MCF 10A (cell line): ENCODE measurements at regions not wholly inside any gene's neighbourhood (a gene's known extent, or its start where the extent isn't known, plus 50 kb on each side); places are given as distances from the start of the nearest gene placed in this dataset.

ENCODE experiments used
- BruUV-seq: library from RNA; stranded (reverse); fragments of 400-500 nt; replicated peaks from 2 replicates; lab custom pipeline; 2021; lab: Mats Ljungman, UMichigan
- CTCF ChIA-PET: fragments of 300-600 bp; sonication (Branson Sonifier 250); formaldehyde crosslinking; extraction: SDS; loops from one replicate; lab custom pipeline; 2021; ENCODE audit warnings: antibody characterized with exemption, inconsistent platforms; lab: Yijun Ruan, JAX
- POLR2A ChIA-PET: fragments of 300-600, 350-650 bp; sonication (Branson Sonifier 250); formaldehyde crosslinking; extraction: SDS; loops from one replicate; lab custom pipeline; 2020; ENCODE audit warnings: antibody characterized with exemption, inconsistent platforms; lab: Yijun Ruan, JAX
- DNase-seq: peaks from one replicate; pipeline ENCODE4 v3.0.0-alpha.2; 2018; ENCODE audit not compliant: unreplicated experiment
- H3K27ac Mint-ChIP-seq: one replicate; pipeline ENCODE4 v1.8.0; 2022; ENCODE audit warnings: mild to moderate bottlenecking, low read depth, mixed read lengths; ENCODE audit not compliant: unreplicated experiment
- H3K27me3 Mint-ChIP-seq: one replicate; pipeline ENCODE4 v1.8.0; 2022; ENCODE audit warnings: mixed read lengths; ENCODE audit not compliant: insufficient read depth, unreplicated experiment
- H3K36me3 Mint-ChIP-seq: one replicate; pipeline ENCODE4 v1.8.0; 2022; ENCODE audit warnings: mild to moderate bottlenecking, moderate library complexity, mixed read lengths; ENCODE audit not compliant: insufficient read depth, unreplicated experiment
- H3K4me1 Mint-ChIP-seq: one replicate; pipeline ENCODE4 v1.8.0; 2022; ENCODE audit warnings: mixed read lengths; ENCODE audit not compliant: insufficient read depth, unreplicated experiment
- H3K4me3 Mint-ChIP-seq: one replicate; pipeline ENCODE4 v1.8.0; 2022; ENCODE audit warnings: mild to moderate bottlenecking, moderate library complexity, mixed read lengths; ENCODE audit not compliant: unreplicated experiment
- H3K9me3 Mint-ChIP-seq: one replicate; pipeline ENCODE4 v1.8.0; 2022; ENCODE audit warnings: mixed read lengths; ENCODE audit not compliant: unreplicated experiment
- CTCF ChIP-seq: fragments of 200-600 bp; IDR thresholded peaks from one replicate; pipeline ENCODE4 v1.8.0; 2022; ENCODE audit warnings: antibody characterized with exemption, mild to moderate bottlenecking; ENCODE audit not compliant: unreplicated experiment
- intact Hi-C: fragments of 100-400 bp; cut with micrococcal nuclease; formaldehyde crosslinking; loops from 2 replicates; pipeline ENCODE4 v1.14.1; 2022

GRCh38 chr7:25985196-25985595, 166.8 kb upstream of the NFE2L3 start:
- no peaks in the 10 kb centered on the region for H3K9me3 Mint-ChIP-seq

GRCh38 chr7:25988640-25989039, 163.4 kb upstream of the NFE2L3 start:
- DNase-seq: no peak
- ChIA-PET POLR2A (interaction anchor here (1.3 kb wide), 1 partner anchor 16 kb away, joined by 3 read pairs; no protein-coding TSS in a partner anchor), CTCF (interaction anchor here (0.6 to 1.1 kb wide), 3 partner anchors 14 to 72 kb away, joined by 3 read pairs; no protein-coding TSS in a partner anchor)
- H3K4me1 Mint-ChIP-seq: no peaks in the 10 kb centered on the region
- peaks cover 16% of the 10 kb centered on the region for H3K27me3 Mint-ChIP-seq
- no peaks in the 10 kb centered on the region for H3K36me3 Mint-ChIP-seq
- no TSS peak for BruUV-seq
- H3K4me3 Mint-ChIP-seq: no peak overlapping the region
- intact Hi-C loops: no loop called here
- TF ChIP-seq CTCF: no peak
- no peaks in the 10 kb centered on the region for H3K9me3 Mint-ChIP-seq
- no peak overlapping the region for H3K27ac Mint-ChIP-seq

More at GRCh38 chr7:25985196-25985595, 166.8 kb upstream of the NFE2L3 start:
- CTCF ChIA-PET: no interaction called here
- no peak overlapping the region for H3K27ac Mint-ChIP-seq
- intact Hi-C loops: no loop called here
- BruUV-seq: no TSS peak
- H3K4me1 Mint-ChIP-seq: no peaks in the 10 kb centered on the region
- no peak for TF ChIP-seq CTCF
- POLR2A ChIA-PET: no interaction called here
- no peak overlapping the region for H3K4me3 Mint-ChIP-seq
- H3K27me3 Mint-ChIP-seq: peaks cover 16% of the 10 kb centered on the region
- no peak for DNase-seq
- no peaks in the 10 kb centered on the region for H3K36me3 Mint-ChIP-seq

DNA sequence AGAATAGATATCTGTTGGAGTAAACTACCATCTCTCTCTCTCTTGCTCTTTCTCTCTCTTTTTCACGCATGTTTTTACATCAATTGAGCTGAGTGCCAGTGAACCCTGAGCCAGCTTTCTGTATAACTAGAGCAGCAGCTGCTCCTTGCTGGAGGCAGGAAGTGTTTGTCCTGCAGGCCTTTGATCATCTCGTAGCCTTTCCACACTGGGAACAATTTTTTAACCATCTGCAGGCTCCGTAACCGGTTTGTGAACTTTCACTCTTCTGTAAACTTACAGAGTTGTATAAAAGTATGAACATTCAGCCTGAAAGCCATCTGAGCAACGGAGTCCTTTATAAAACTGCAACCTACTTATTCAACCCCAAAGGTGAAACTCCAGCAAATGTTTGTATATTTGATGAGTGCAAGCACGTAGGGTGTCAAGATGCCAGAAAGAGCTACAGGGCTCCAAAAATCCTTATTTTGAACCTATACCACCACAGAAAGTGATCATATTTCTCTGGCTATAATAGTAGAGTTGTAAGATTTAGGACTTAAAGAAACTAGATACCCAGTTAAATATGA, 162.8 kb upstream of the NFE2L3 start:
- no peak for DNase-seq
- H3K27me3 Mint-ChIP-seq: peaks cover 16% of the 10 kb centered on the region
- H3K4me3 Mint-ChIP-seq: no peak overlapping the region
- ChIA-PET POLR2A (no interaction called here), CTCF (interaction anchor here (0.6 to 1.1 kb wide), 3 partner anchors 14 to 72 kb away, joined by 3 read pairs; no protein-coding TSS in a partner anchor)
- no peaks in the 10 kb centered on the region for H3K36me3 Mint-ChIP-seq
- TF ChIP-seq CTCF: no peak
- H3K9me3 Mint-ChIP-seq: no peaks in the 10 kb centered on the region
- BruUV-seq: no TSS peak
- intact Hi-C loops: no loop called here
- no peak overlapping the region for H3K27ac Mint-ChIP-seq
- H3K4me1 Mint-ChIP-seq: no peaks in the 10 kb centered on the region

DNA sequence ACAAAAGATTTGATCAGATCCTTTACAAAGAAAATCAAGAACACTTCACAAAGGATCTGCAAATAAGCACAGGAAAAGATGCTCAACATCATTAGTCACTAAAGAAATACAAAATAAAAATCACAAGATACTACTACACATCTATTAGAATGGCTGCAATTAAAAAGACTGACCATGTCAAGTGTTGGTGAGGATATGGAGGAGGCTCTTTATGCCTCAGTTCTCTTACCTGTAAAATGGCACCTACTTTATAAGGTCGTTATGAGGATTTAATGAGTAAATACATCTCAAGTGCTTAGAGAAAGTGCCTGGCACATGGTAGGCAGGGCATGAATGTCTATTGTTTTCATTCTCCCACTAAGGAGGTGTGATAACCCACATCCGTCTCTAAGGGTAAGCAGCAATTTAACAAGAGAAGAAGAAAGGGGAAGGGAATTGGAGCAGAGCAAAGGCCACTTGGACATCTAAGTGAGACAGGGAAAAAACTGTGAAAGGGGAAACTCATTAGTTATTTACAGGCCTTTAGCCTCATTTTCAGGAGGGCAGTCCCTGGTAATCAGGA, 157.5 kb upstream of the NFE2L3 start:
- ChIA-PET CTCF (no interaction called here), POLR2A (no interaction called here)
- intact Hi-C loops: no loop called here
- no peak overlapping the region for H3K4me3 Mint-ChIP-seq
- H3K27ac Mint-ChIP-seq: no peak overlapping the region
- TF ChIP-seq CTCF: no peak
- H3K4me1 Mint-ChIP-seq: no peaks in the 10 kb centered on the region
- H3K36me3 Mint-ChIP-seq: peaks cover 5% of the 10 kb centered on the region
- no peak for DNase-seq
- no peaks in the 10 kb centered on the region for H3K9me3 Mint-ChIP-seq
- H3K27me3 Mint-ChIP-seq: no peaks in the 10 kb centered on the region
- BruUV-seq: no TSS peak
